ENCODE measurements at regions not wholly inside any gene's neighbourhood (a gene's known extent, or its start where the extent isn't known, plus 50 kb on each side); places are given as distances from the start of the nearest gene placed in this dataset.

DNA sequence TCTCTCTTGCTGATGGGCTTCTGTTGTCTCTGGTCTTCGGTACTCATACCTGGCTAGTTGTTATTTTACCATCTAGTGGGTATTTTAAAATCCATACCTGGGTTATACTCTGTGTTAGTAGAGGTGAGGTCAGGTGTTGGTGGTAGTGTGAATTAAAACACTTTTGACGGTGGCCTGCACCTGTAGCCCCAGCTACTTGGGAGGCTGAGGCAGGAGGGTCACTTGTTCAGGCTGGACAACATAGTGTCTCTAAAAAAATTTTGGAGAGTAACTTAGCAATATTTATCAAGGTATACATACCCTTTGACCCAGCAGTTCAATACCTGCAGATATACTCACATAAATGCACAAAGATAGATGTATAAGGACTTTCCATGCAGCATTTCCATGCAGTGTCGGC is 55.4 kb downstream of the GSX1 start:
- FAIRE-seq, result no peak

DNA sequence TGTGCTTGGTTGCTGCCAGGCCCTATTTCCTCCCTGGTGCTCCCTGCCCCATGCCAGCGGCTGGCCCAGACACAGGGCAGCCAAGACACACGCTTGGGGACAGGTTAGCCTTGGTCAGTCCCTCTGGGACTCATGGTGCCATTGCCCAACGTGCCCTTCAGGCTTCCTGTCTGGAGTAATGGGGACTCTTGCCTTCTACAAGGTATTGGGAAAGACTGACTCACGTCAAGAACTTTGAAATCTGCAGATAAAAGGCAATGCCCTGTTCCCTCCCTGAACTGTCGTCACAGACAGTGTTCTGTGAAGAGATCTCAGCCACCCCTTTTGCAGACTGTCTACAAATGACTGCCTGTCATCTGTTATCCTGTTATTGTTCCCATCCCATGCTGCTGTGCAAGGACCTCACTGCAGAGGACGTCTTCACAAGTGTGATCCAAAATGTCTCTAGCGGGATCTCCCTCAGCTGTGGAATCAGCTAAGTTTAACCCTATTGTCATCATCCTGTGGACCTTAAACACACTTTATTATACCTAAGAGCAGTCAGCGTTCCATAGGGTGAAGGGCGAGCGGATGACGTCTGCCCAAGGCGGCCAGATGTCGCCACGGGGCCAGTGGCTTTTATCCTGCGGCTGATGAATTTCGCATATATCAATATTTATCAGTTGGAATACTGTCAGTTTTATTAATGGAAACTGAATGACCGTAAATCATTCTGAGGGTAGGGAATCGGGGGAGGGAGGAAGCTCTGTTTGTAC is 59.0 kb downstream of the GSX1 start:
- FAIRE-seq, result no peak

- no peak for FAIRE-seq
Observed at GRCh38 chr13:27852491-27852890, 60.2 kb downstream of the GSX1 start.

DNA sequence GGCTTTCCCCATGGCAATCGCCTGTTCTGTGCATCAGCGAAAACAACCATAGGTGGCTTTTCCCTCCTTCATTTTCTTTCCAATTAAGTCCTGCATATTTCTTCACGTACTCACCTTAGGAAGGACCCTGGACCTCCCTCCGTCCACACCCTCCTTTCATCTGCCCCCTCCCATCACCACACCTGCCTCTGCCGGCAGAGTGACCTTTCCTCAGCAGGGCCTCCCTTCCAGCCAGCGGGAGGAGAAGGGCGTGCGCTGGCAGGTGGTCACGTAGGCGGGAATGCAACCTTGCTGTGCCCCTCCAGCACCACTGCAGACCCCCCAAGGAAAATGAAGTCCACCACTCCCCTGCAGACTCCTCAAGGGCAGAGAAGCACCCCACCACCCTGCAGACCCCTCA is 61.1 kb downstream of the GSX1 start:
- FAIRE-seq, result no peak

- no peak for FAIRE-seq
Observed at GRCh38 chr13:27853861-27854260, 61.6 kb downstream of the GSX1 start.

DNA sequence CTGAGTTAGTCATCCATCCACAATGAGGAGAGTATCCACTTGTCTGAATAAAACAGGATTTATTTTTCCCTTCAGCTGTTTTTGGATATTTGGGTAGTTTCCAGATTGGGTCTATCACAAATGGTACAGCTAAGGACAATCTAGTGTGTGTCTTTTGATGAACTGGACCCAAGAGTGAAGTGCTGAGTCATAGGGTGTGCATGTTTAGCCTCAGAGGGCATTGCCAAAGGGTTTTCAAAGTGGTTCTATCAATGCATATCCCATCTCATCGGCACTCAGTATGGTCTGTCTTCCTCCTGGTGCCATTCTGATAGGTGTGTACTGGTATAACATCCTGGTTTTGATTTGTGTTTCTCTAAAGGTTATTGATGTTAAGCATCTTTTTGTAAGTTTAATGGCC is 62.3 kb downstream of the GSX1 start:
- no peak for FAIRE-seq

- no peak for FAIRE-seq
Observed at GRCh38 chr13:27855381-27855780, 63.1 kb downstream of the GSX1 start.

- FAIRE-seq, result no peak
Observed at GRCh38 chr13:27857282-27857681, 62.5 kb upstream of the PDX1 start.

- no peak for FAIRE-seq
Observed at GRCh38 chr13:27858046-27858445, 61.8 kb upstream of the PDX1 start.

GRCh38 chr13:27860743-27861142 is 59.1 kb upstream of the PDX1 start:
- no peak for FAIRE-seq

GRCh38 chr13:27861165-27861564 is 58.6 kb upstream of the PDX1 start:
- no peak for FAIRE-seq

DNA sequence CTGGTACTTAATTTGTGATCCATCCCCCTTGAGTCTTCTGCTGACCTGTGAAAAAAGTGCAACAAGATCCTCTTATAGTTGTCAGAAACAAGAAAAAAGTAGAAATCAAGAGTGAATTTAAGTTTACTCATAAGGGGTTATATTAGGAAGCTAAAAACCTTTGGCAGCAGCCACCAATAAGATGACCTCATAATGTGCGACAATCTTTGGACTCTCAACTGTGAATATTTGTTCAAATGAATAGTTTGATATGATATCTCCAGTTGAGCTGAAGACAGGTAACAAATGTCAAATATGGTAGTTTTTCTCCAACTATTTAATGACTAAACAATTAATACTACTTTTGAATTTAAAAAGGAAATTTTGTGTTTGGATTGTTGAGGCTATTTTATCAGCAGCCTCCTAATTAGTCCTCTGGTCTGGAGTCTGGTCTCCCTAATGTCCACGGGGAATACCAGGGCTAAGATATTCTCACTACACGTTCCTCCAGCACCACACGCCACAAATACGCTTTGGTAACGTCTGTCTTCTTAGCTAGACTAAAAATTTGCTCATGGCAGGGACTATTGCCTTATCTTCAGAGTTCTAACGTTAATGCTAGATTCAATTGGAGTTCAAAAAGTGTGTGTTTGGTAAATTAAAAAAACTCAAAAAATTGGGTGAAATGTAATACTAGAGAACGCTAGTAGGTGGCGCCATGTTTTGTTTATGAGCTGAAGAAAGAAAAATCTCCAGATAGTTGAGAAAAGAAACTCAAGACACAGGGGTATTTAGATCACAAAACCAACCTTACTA is 51.0 kb upstream of the PDX1 start:
- peak; percentile 85 for FAIRE-seq

GRCh38 chr13:27869436-27870095 is 50.2 kb upstream of the PDX1 start:
- FAIRE-seq, result no peak
